ENCODE measurements at regions not wholly inside any gene's neighbourhood (a gene's known extent, or its start where the extent isn't known, plus 50 kb on each side); places are given as distances from the start of the nearest gene placed in this dataset.
"Not testable (repeated sequence)": the region's sequence is repeated elsewhere in the genome, so short reads cannot be mapped to it uniquely, and the experiment has no call there.

- Histone ChIP-seq H3K36me3 (replicated peaks; ENCODE audit: insufficient read depth, low read depth) (no peaks in the 10 kb centered on the region), H4K20me1 (ENCODE audit: insufficient read depth, poor library complexity, severe bottlenecking) (no peaks in the 10 kb centered on the region), H3K9me3 (ENCODE audit: low read depth) (no peaks in the 10 kb centered on the region), H3K27me3 (no peaks in the 10 kb centered on the region), H2AFZ (no peak overlapping the region), H3K4me1 (ENCODE audit: insufficient read depth) (no peaks in the 10 kb centered on the region), H3K79me2 (no peaks in the 10 kb centered on the region), H3K4me2 (no peak overlapping the region), H3K27ac (no peak overlapping the region), H3K9me2 (replicated peaks; ENCODE audit: insufficient read depth) (no peaks in the 10 kb centered on the region), H3K4me3 (no peak overlapping the region)
- no peak for TF ChIP-seq CTCF (IDR thresholded peaks at IDR 0.05; ENCODE audit: poor library complexity)
- 95% methylated on average over 2 of the region's 2 CpGs for WGBS (ENCODE audit: low lambda C conversion rate, missing lambda C conversion rate)
- DNase-seq (ENCODE audit: low spot score), result no peak
Observed at GRCh38 chr10:76618171-76618570, 1019.4 kb downstream of the KCNMA1 start.

- H3K4me1 ChIP-seq (ENCODE audit: insufficient read depth); H2AFZ ChIP-seq; H3K36me3 ChIP-seq (replicated peaks; ENCODE audit: insufficient read depth, low read depth); H3K27me3 ChIP-seq; DNase-seq (ENCODE audit: low spot score); H3K79me2 ChIP-seq; H3K9me3 ChIP-seq (ENCODE audit: low read depth); H4K20me1 ChIP-seq (ENCODE audit: insufficient read depth, poor library complexity, severe bottlenecking); H3K27ac ChIP-seq; H3K9me2 ChIP-seq (replicated peaks; ENCODE audit: insufficient read depth); H3K4me2 ChIP-seq; H3K4me3 ChIP-seq: not testable (repeated sequence)
Observed at GRCh38 chr10:76616666-76617065, 1020.9 kb downstream of the KCNMA1 start.

- Histone ChIP-seq H3K27ac (no peak overlapping the region), H3K36me3 (replicated peaks; ENCODE audit: insufficient read depth, low read depth) (no peaks in the 10 kb centered on the region), H3K4me3 (no peak overlapping the region), H3K9me2 (replicated peaks; ENCODE audit: insufficient read depth) (no peaks in the 10 kb centered on the region), H3K9me3 (ENCODE audit: low read depth) (no peaks in the 10 kb centered on the region), H3K79me2 (no peaks in the 10 kb centered on the region), H3K4me1 (ENCODE audit: insufficient read depth) (no peaks in the 10 kb centered on the region), H4K20me1 (ENCODE audit: insufficient read depth, poor library complexity, severe bottlenecking) (no peaks in the 10 kb centered on the region), H3K4me2 (no peak overlapping the region), H2AFZ (no peak overlapping the region), H3K27me3 (no peaks in the 10 kb centered on the region)
- DNase-seq (ENCODE audit: low spot score), result no peak
- TF ChIP-seq EZH2 (IDR thresholded peaks at IDR 0.05; ENCODE audit: borderline replicate concordance), result no peak
- TF ChIP-seq EZH2phosphoT487 (IDR thresholded peaks at IDR 0.05; ENCODE audit: low read depth, severe bottlenecking, unreplicated experiment), result no peak
- no peak for TF ChIP-seq CTCF (IDR thresholded peaks at IDR 0.05; ENCODE audit: poor library complexity)
- 100% methylated on average over 1 of the region's 1 CpG for WGBS (ENCODE audit: low lambda C conversion rate, missing lambda C conversion rate)
Observed at GRCh38 chr10:76615049-76615448, 1022.6 kb downstream of the KCNMA1 start.
